AG04449 (cell line): ENCODE measurements at regions not wholly inside any gene's neighbourhood (a gene's known extent, or its start where the extent isn't known, plus 50 kb on each side); places are given as distances from the start of the nearest gene placed in this dataset.

ENCODE experiments used
- CTCF ChIA-PET: fragments of 350-600 bp; formaldehyde crosslinking; extraction: SDS; loops from one replicate; lab custom pipeline; 2021; ENCODE audit warnings: antibody characterized with exemption; lab: Yijun Ruan, JAX
- POLR2A ChIA-PET: fragments of 400-600, 350-600 bp; formaldehyde crosslinking; extraction: SDS; loops from one replicate; lab custom pipeline; 2020; ENCODE audit warnings: antibody characterized with exemption, inconsistent platforms; lab: Yijun Ruan, JAX
- DNase-seq: peaks from one replicate; pipeline ENCODE4 v3.0.0-alpha.2; 2010; ENCODE audit warnings: low read depth, low spot score
- H3K4me3 ChIP-seq: 2 replicates; pipeline ENCODE4 v1.5.1; 2011; ENCODE audit warnings: low read depth, mild to moderate bottlenecking, control low read depth, low read length
- TF ChIP-seq, protein P1 (sequence below): IDR thresholded peaks from one replicate; pipeline ENCODE4 v1.5.1; 2011; ENCODE audit warnings: mild to moderate bottlenecking, moderate library complexity, low read length, control low read depth, inconsistent platforms; ENCODE audit not compliant: insufficient read depth; ENCODE audit errors: missing control alignments

GRCh38 chr11:33534575-33534974, 166.1 kb downstream of the C11orf91 start:
- ChIA-PET CTCF (interaction anchor here (1.3 to 4.9 kb wide), 3 partner anchors 10 to 155 kb away, joined by 3 to 36 read pairs (median 4); no protein-coding TSS in a partner anchor), POLR2A (no interaction called here)
- no peak overlapping the region for H3K4me3 ChIP-seq
- DNase-seq, result no peak
- TF ChIP-seq, protein P1, sequence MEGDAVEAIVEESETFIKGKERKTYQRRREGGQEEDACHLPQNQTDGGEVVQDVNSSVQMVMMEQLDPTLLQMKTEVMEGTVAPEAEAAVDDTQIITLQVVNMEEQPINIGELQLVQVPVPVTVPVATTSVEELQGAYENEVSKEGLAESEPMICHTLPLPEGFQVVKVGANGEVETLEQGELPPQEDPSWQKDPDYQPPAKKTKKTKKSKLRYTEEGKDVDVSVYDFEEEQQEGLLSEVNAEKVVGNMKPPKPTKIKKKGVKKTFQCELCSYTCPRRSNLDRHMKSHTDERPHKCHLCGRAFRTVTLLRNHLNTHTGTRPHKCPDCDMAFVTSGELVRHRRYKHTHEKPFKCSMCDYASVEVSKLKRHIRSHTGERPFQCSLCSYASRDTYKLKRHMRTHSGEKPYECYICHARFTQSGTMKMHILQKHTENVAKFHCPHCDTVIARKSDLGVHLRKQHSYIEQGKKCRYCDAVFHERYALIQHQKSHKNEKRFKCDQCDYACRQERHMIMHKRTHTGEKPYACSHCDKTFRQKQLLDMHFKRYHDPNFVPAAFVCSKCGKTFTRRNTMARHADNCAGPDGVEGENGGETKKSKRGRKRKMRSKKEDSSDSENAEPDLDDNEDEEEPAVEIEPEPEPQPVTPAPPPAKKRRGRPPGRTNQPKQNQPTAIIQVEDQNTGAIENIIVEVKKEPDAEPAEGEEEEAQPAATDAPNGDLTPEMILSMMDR, result no peak

GRCh38 chr11:33533386-33534052, 167.1 kb downstream of the C11orf91 start:
- no peak overlapping the region for H3K4me3 ChIP-seq
- TF ChIP-seq, protein P1, result no peak
- DNase-seq, result no peak
- ChIA-PET POLR2A (interaction anchor here (0.6 kb wide), 1 partner anchor 87 kb away, joined by 4 read pairs; no protein-coding TSS in a partner anchor), CTCF (interaction anchor here (0.7 to 4.9 kb wide), 3 partner anchors 11 to 71 kb away, joined by 3 to 36 read pairs (median 3); no protein-coding TSS in a partner anchor)

DNA sequence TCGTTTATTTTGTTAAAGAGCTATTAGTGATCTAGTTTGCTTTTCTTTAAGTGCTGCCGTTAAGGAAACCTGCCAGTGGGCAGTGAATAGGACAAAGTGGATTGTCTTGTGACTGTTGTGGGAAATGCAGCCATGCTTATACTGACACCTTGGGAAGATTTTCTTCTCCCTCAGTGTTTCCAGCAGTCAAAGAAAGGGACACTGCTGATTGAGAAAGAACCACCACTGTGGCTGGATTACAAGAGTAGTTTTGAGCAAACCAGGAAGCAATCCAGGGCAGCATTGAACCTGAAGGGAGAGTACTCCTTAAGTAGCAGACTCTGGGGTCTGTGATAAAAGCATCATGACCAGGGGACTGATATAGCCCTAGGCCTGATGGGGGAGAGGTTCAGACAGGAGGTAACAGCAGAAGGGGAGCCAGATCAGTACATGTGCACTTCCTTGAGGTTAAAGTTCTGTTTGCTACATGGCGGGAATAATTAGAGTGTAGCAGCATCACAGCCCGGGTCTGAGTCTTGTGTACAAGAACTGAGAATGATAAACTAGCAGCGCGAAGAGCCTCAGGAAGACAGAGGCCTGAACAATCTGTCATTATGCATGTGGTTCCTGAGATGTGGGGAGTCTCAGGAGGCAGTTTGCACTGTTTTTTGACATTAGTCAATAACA, 167.8 kb downstream of the C11orf91 start:
- TF ChIP-seq, protein P1, result no peak
- DNase-seq, result no peak
- no peak overlapping the region for H3K4me3 ChIP-seq
- ChIA-PET POLR2A (no interaction called here), CTCF (interaction anchor here (1.0 to 4.9 kb wide), 4 partner anchors 11 to 156 kb away, joined by 3 to 36 read pairs (median 3); no protein-coding TSS in a partner anchor)

GRCh38 chr11:33532257-33532656, 168.4 kb downstream of the C11orf91 start:
- CTCF ChIA-PET, result interaction anchor here (0.9 to 4.9 kb wide), 5 partner anchors 12 to 157 kb away, joined by 3 to 36 read pairs (median 3); no protein-coding TSS in a partner anchor
- H3K4me3 ChIP-seq, result no peak overlapping the region
- TF ChIP-seq, protein P1, result no peak

DNA sequence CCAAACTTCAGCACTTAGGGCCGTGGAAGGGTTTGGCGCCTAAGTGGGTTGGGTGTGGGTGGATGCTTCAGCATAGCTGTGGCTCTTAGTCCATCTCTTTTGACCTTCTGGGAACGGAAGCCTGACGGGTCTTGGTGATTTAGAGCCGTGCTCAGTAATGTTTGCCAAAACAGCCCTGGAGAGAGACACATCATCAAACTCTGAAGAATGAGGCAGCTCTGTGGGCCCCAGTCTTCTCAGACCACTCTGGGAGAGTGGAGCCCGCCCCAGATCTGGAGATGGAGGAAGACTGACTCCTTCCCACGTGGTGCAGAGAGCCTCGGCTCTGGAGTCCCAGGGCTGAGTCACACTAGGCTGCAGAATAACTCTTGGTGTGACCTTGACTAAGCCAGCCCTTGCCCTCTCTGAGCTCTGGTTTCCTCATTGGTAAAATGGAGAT, 168.9 kb downstream of the C11orf91 start:
- POLR2A ChIA-PET, result interaction anchor here (1.0 to 1.5 kb wide), 2 partner anchors 88 to 170 kb away, joined by 3 read pairs; no protein-coding TSS in a partner anchor
- TF ChIP-seq, protein P1, result no peak
- CTCF ChIA-PET, result interaction anchor here (0.9 to 4.9 kb wide), 5 partner anchors 13 to 157 kb away, joined by 3 to 36 read pairs (median 3); no protein-coding TSS in a partner anchor
- peak; percentile 46 for DNase-seq
- no peak overlapping the region for H3K4me3 ChIP-seq

More at GRCh38 chr11:33532257-33532656, 168.4 kb downstream of the C11orf91 start:
- POLR2A ChIA-PET, result interaction anchor here (1.0 to 1.5 kb wide), 2 partner anchors 88 to 170 kb away, joined by 3 read pairs; no protein-coding TSS in a partner anchor
- DNase-seq, result no peak

DNA sequence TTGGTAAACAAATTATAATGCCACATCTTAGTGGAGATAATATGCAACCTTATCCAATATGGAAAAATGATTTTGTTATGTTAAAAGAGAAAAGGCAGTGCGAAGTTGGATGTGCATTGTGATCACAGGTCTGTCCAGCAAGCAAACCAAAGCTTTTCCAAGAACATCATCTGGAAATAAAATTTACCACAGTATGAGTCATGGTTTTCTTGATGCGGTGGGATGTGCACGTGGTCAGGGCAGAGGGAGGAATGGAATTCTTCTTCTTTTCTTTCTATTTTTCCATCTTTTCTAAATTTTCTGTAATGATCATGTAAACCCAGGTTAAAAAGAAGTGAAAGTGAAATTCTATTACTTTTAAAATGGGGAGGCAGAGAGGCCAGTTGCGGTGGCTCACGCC, 169.8 kb downstream of the C11orf91 start:
- TF ChIP-seq, protein P1, result no peak
- no peak overlapping the region for H3K4me3 ChIP-seq
- DNase-seq, result no peak
- POLR2A ChIA-PET, result interaction anchor here (1.5 kb wide), 1 partner anchor 171 kb away, joined by 3 read pairs; no protein-coding TSS in a partner anchor
- CTCF ChIA-PET, result interaction anchor here (4.9 kb wide), 1 partner anchor 13 kb away, joined by 36 read pairs; no protein-coding TSS in a partner anchor
